Ishikawa (cell line): ENCODE measurements at regions not wholly inside any gene's neighbourhood (a gene's known extent, or its start where the extent isn't known, plus 50 kb on each side); places are given as distances from the start of the nearest gene placed in this dataset.

ENCODE experiments used
- CEBPB ChIP-seq: IDR thresholded peaks from 2 replicates; pipeline ENCODE4 v1.6.1; 2012
- TF ChIP-seq, protein P1 (sequence below): IDR thresholded peaks from 2 replicates; pipeline ENCODE4 v1.6.1; 2012

- TF ChIP-seq, protein P1, sequence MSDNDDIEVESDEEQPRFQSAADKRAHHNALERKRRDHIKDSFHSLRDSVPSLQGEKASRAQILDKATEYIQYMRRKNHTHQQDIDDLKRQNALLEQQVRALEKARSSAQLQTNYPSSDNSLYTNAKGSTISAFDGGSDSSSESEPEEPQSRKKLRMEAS, result no peak
- no peak for TF ChIP-seq CEBPB
Observed at GRCh38 chr21:22903851-22904250, 1905.6 kb downstream of the NCAM2 start.
